Common myeloid progenitor, CD34-positive (primary cell): ENCODE measurements at regions not wholly inside any gene's neighbourhood (a gene's known extent, or its start where the extent isn't known, plus 50 kb on each side); places are given as distances from the start of the nearest gene placed in this dataset.

Experiments used
- CTCF ChIA-PET: fragments of 350-600 bp; sonication (Branson Sonifier 250); formaldehyde crosslinking; loops from one replicate; lab custom pipeline; 2021; ENCODE audit warnings: antibody characterized with exemption; lab: Charles Lee
- POLR2A ChIA-PET: fragments of 350-600 bp; sonication (Branson Sonifier 250); formaldehyde crosslinking; loops from one replicate; lab custom pipeline; 2021; ENCODE audit warnings: antibody characterized with exemption; lab: Charles Lee
- DNase-seq, 3 donors: peaks; one replicate each; pipeline versions ENCODE4 v3.0.0 to v3.0.0-alpha.2; 2013
- H3K27ac ChIP-seq, 2 experiments: 1 replicate in 1 of 2; 2 replicates in 1 of 2; pipeline ENCODE4 v1.7.0; 2013; ENCODE audit warnings: inconsistent platforms in 2 of 2, low read length in 2 of 2, mild to moderate bottlenecking in 2 of 2, low read depth in 1 of 2, moderate library complexity in 1 of 2; ENCODE audit not compliant: severe bottlenecking in 2 of 2, insufficient read depth in 1 of 2, poor library complexity in 1 of 2
- H3K27me3 ChIP-seq, 5 experiments: replicated peaks in 2 of 5; 1 replicate in 3 of 5; 2 replicates in 2 of 5; pipeline versions ENCODE4 v1.6.1 to v1.7.0; 2013; ENCODE audit warnings: low read length in 4 of 5, mild to moderate bottlenecking in 2 of 5, moderate library complexity in 2 of 5, inconsistent platforms in 1 of 5; ENCODE audit not compliant: insufficient read depth in 5 of 5, control insufficient read depth in 4 of 5
- H3K36me3 ChIP-seq, 4 experiments: 1 replicate in 2 of 4; 2 replicates in 2 of 4; pipeline versions ENCODE4 v1.6.1 to v1.7.0; 2013; ENCODE audit warnings: low read length in 3 of 4, control low read depth in 1 of 4, mild to moderate bottlenecking in 1 of 4; ENCODE audit not compliant: control insufficient read depth in 4 of 4, insufficient read depth in 4 of 4
- H3K4me1 ChIP-seq, 4 experiments: 1 replicate in 3 of 4; 2 replicates in 1 of 4; pipeline versions ENCODE4 v1.6.1 to v1.7.1; 2013; ENCODE audit warnings: low read length in 3 of 4, mild to moderate bottlenecking in 3 of 4, control low read depth in 1 of 4, inconsistent platforms in 1 of 4, moderate library complexity in 1 of 4; ENCODE audit not compliant: control insufficient read depth in 4 of 4, insufficient read depth in 4 of 4; ENCODE audit errors: control extremely low read depth in 1 of 4
- H3K4me3 ChIP-seq, 7 experiments: 1 replicate in 4 of 7; 2 replicates in 3 of 7; pipeline versions ENCODE4 v1.5.1 to v1.7.0; 2013; ENCODE audit warnings: mild to moderate bottlenecking in 7 of 7, low read length in 6 of 7, moderate library complexity in 6 of 7, inconsistent platforms in 2 of 7, low read depth in 2 of 7, control low read depth in 1 of 7; ENCODE audit not compliant: insufficient read depth in 4 of 7, control insufficient read depth in 1 of 7; ENCODE audit errors: extremely low read depth in 1 of 7
- H3K9me3 ChIP-seq, 5 experiments: 1 replicate in 4 of 5; 2 replicates in 1 of 5; pipeline versions ENCODE4 v1.6.1 to v1.7.1; 2013; ENCODE audit warnings: low read length in 4 of 5, mild to moderate bottlenecking in 2 of 5, inconsistent platforms in 1 of 5, low read depth in 1 of 5, moderate library complexity in 1 of 5; ENCODE audit not compliant: control insufficient read depth in 4 of 5, insufficient read depth in 2 of 5; ENCODE audit errors: control extremely low read depth in 1 of 5
- WGBS: methylation state at CpG from one replicate; pipeline ENCODE4 v1.1.5; 2013; ENCODE audit not compliant: insufficient coverage; 5-methylcytosine and 5-hydroxymethylcytosine counted together

- H3K27me3 ChIP-seq: no peaks in the 10 kb centered on the region
- no CpG with 5 or more reads among the region's 1 CpG for WGBS
- no peak for DNase-seq
These were observed 61.6 kb upstream of the GYPA start for GRCh38 chr4:144202081-144202480.

GRCh38 chr4:144203155-144203554 lies 62.6 kb upstream of the GYPA start:
- H3K9me3 ChIP-seq: no peaks in the 10 kb centered on the region
- H3K4me1 ChIP-seq: no peaks in the 10 kb centered on the region
- no peaks in the 10 kb centered on the region for H3K27me3 ChIP-seq
- no peak overlapping the region for H3K4me3 ChIP-seq
- ChIA-PET CTCF (no interaction called here), POLR2A (no interaction called here)
- no CpG with 5 or more reads among the region's 2 CpGs for WGBS
- no peak for DNase-seq
- no peaks in the 10 kb centered on the region for H3K36me3 ChIP-seq
- H3K27ac ChIP-seq: no peak overlapping the region

More at GRCh38 chr4:144202081-144202480, 61.6 kb upstream of the GYPA start:
- Histone ChIP-seq H3K9me3 (peaks cover 0 to 6% (median 3%) of the 10 kb centered on the region in 5 experiments), H3K4me1 (no peaks in the 10 kb centered on the region), H3K4me3 (no peak overlapping the region), H3K36me3 (no peaks in the 10 kb centered on the region), H3K27ac (no peak overlapping the region)
- POLR2A ChIA-PET: no interaction called here
- CTCF ChIA-PET: no interaction called here

- POLR2A ChIA-PET: no interaction called here
- CTCF ChIA-PET: no interaction called here
These were observed 63.9 kb upstream of the GYPA start for GRCh38 chr4:144204431-144204830.

GRCh38 chr4:144206711-144207110 lies 66.2 kb upstream of the GYPA start:
- Histone ChIP-seq H3K4me1 (no peaks in the 10 kb centered on the region), H3K27ac (no peak overlapping the region), H3K4me3 (no peak overlapping the region), H3K36me3 (no peaks in the 10 kb centered on the region), H3K9me3 (peaks cover 0 to 2% (median 0%) of the 10 kb centered on the region in 5 experiments), H3K27me3 (no peaks in the 10 kb centered on the region)
- WGBS: 100% methylated on average over 1 of the region's 1 CpG
- ChIA-PET CTCF (no interaction called here), POLR2A (no interaction called here)
- no peak for DNase-seq

More at GRCh38 chr4:144204431-144204830, 63.9 kb upstream of the GYPA start:
- Histone ChIP-seq H3K36me3 (no peaks in the 10 kb centered on the region), H3K27me3 (no peaks in the 10 kb centered on the region), H3K4me3 (no peak overlapping the region), H3K27ac (no peak overlapping the region), H3K4me1 (no peaks in the 10 kb centered on the region), H3K9me3 (no peaks in the 10 kb centered on the region)
- DNase-seq: no peak

GRCh38 chr4:144208074-144208473 lies 67.6 kb upstream of the GYPA start:
- Histone ChIP-seq H3K27me3 (no peaks in the 10 kb centered on the region), H3K4me1 (no peaks in the 10 kb centered on the region), H3K9me3 (peaks cover 0 to 2% (median 0%) of the 10 kb centered on the region in 5 experiments), H3K4me3 (no peak overlapping the region), H3K36me3 (no peaks in the 10 kb centered on the region), H3K27ac (no peak overlapping the region)
- ChIA-PET POLR2A (no interaction called here), CTCF (no interaction called here)
- no CpG with 5 or more reads among the region's 2 CpGs for WGBS
- no peak for DNase-seq

GRCh38 chr4:144209491-144209890 lies 69.0 kb upstream of the GYPA start:
- H3K9me3 ChIP-seq: peaks cover 0 to 3% (median 0%) of the 10 kb centered on the region in 5 experiments
- ChIA-PET CTCF (no interaction called here), POLR2A (no interaction called here)
- no peaks in the 10 kb centered on the region for H3K36me3 ChIP-seq
- no peaks in the 10 kb centered on the region for H3K27me3 ChIP-seq
- WGBS: 100% methylated on average over 2 of the region's 4 CpGs
- no peak overlapping the region for H3K4me3 ChIP-seq
- no peak for DNase-seq
- no peaks in the 10 kb centered on the region for H3K4me1 ChIP-seq
- H3K27ac ChIP-seq: no peak overlapping the region

- ChIA-PET CTCF (no interaction called here), POLR2A (no interaction called here)
- no peaks in the 10 kb centered on the region for H3K27me3 ChIP-seq
- no peak overlapping the region for H3K27ac ChIP-seq
- no peak for DNase-seq
- H3K4me1 ChIP-seq: no peaks in the 10 kb centered on the region
- no peak overlapping the region for H3K4me3 ChIP-seq
- H3K36me3 ChIP-seq: no peaks in the 10 kb centered on the region
- no CpG with 5 or more reads among the region's 4 CpGs for WGBS
- peaks cover 0 to 3% (median 0%) of the 10 kb centered on the region in 5 experiments for H3K9me3 ChIP-seq
These were observed 72.9 kb upstream of the GYPA start for GRCh38 chr4:144213371-144213770.
